Breast epithelium (tissue), 3 donors: ENCODE measurements at regions not wholly inside any gene's neighbourhood (a gene's known extent, or its start where the extent isn't known, plus 50 kb on each side); places are given as distances from the start of the nearest gene placed in this dataset.

Experiments used
- POLR2A ChIP-seq: fragments of 450-650 bp; IDR thresholded peaks from one replicate; pipeline ENCODE4 v1.6.1; 2016; ENCODE audit warnings: antibody characterized with exemption, mild to moderate bottlenecking, moderate library complexity
- POLR2AphosphoS5 ChIP-seq, 3 donors: sonication (generic); formaldehyde crosslinking; IDR thresholded peaks; one replicate each; pipeline ENCODE4 v1.6.1; 2017; ENCODE audit warnings: antibody characterized with exemption in 3 of 3
- TF ChIP-seq, protein P1 (sequence below), 3 donors: fragments of 450-650 bp; IDR thresholded peaks; one replicate each; pipeline ENCODE4 v1.5.1; 2016 to 2017; ENCODE audit warnings: antibody characterized with exemption in 3 of 3, mild to moderate bottlenecking in 3 of 3, moderate library complexity in 3 of 3

DNA sequence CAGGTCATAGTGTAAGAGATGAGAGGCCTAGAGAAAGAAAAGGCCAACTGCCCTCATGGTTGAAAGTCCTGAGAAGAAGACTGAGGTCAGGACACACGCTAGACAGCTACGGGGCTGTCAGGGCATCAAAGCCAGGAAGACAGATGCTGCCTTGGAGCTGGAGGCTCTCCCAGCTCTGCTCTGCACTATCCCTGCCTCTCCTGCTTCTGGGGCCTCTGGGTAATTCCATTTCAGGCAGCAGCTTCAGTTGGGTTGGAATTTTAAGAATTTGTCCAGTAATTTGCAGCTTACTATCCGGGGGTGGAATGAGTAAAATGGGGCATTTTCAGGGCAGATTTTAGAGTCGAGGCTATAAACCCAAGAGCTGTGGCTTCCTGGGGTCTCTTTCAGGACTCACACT, 76.2 kb upstream of the CTAGE1 start:
- TF ChIP-seq, protein P1, sequence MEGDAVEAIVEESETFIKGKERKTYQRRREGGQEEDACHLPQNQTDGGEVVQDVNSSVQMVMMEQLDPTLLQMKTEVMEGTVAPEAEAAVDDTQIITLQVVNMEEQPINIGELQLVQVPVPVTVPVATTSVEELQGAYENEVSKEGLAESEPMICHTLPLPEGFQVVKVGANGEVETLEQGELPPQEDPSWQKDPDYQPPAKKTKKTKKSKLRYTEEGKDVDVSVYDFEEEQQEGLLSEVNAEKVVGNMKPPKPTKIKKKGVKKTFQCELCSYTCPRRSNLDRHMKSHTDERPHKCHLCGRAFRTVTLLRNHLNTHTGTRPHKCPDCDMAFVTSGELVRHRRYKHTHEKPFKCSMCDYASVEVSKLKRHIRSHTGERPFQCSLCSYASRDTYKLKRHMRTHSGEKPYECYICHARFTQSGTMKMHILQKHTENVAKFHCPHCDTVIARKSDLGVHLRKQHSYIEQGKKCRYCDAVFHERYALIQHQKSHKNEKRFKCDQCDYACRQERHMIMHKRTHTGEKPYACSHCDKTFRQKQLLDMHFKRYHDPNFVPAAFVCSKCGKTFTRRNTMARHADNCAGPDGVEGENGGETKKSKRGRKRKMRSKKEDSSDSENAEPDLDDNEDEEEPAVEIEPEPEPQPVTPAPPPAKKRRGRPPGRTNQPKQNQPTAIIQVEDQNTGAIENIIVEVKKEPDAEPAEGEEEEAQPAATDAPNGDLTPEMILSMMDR (IDR thresholded peaks at IDR 0.05), result no peak
- TF ChIP-seq POLR2A, result no peak
- no peak for TF ChIP-seq POLR2AphosphoS5 (IDR thresholded peaks at IDR 0.05)
